H9 (cell line): ENCODE measurements at regions not wholly inside any gene's neighbourhood (a gene's known extent, or its start where the extent isn't known, plus 50 kb on each side); places are given as distances from the start of the nearest gene placed in this dataset.

Experiments used
- DNase-seq: peaks from one replicate; pipeline ENCODE4 v3.0.0-alpha.2; 2017
- H2AFZ ChIP-seq: one replicate; pipeline ENCODE4 v1.6.1; 2013; ENCODE audit warnings: mild to moderate bottlenecking, low read length, control low read depth, moderate library complexity
- H2AK5ac ChIP-seq: 2 replicates; pipeline ENCODE4 v1.6.1; 2013; ENCODE audit warnings: low read length, control low read depth, mixed read lengths; ENCODE audit not compliant: insufficient read length
- H2BK120ac ChIP-seq: one replicate; pipeline ENCODE4 v1.6.1; 2013; ENCODE audit warnings: low read depth, mild to moderate bottlenecking, low read length, control low read depth, inconsistent platforms; ENCODE audit not compliant: poor library complexity, severe bottlenecking
- H2BK12ac ChIP-seq: 2 replicates; pipeline ENCODE4 v1.6.1; 2013; ENCODE audit warnings: low read length, control low read depth, mixed read lengths, low read depth; ENCODE audit not compliant: insufficient read length
- H2BK15ac ChIP-seq: 2 replicates; pipeline ENCODE4 v1.6.1; 2013; ENCODE audit warnings: low read depth, low read length, control low read depth
- H2BK20ac ChIP-seq: one replicate; pipeline ENCODE4 v1.6.1; 2013; ENCODE audit warnings: low read depth, mild to moderate bottlenecking, low read length, control low read depth, inconsistent platforms; ENCODE audit not compliant: poor library complexity, severe bottlenecking
- H2BK5ac ChIP-seq: 2 replicates; pipeline ENCODE4 v1.6.1; 2013; ENCODE audit warnings: low read length, control low read depth, mixed read lengths; ENCODE audit not compliant: insufficient read length
- H3K14ac ChIP-seq: 2 replicates; pipeline ENCODE4 v1.6.1; 2013; ENCODE audit warnings: low read length, control low read depth; ENCODE audit not compliant: insufficient read depth
- H3K18ac ChIP-seq: 2 replicates; pipeline ENCODE4 v1.6.1; 2013; ENCODE audit warnings: low read depth, mild to moderate bottlenecking, mixed read lengths, low read length, control low read depth; ENCODE audit not compliant: insufficient read length
- H3K23ac ChIP-seq: 2 replicates; pipeline ENCODE4 v1.6.1; 2013; ENCODE audit warnings: low read length, control low read depth, mixed read lengths, low read depth; ENCODE audit not compliant: insufficient read length
- H3K23me2 ChIP-seq: 2 replicates; pipeline ENCODE4 v1.6.1; 2013; ENCODE audit warnings: low read depth, mild to moderate bottlenecking, mixed read lengths, low read length, control low read depth; ENCODE audit not compliant: insufficient read length, poor library complexity, severe bottlenecking
- H3K27ac ChIP-seq: 2 replicates; pipeline ENCODE4 v1.5.1; 2013; ENCODE audit warnings: low read length, control low read depth, mixed read lengths, low read depth; ENCODE audit not compliant: insufficient read length
- H3K27me3 ChIP-seq: 2 replicates; pipeline ENCODE4 v1.6.1; 2013; ENCODE audit warnings: low read length, control low read depth, inconsistent platforms; ENCODE audit not compliant: insufficient read depth
- H3K4ac ChIP-seq: 2 replicates; pipeline ENCODE4 v1.6.1; 2013; ENCODE audit warnings: low read depth, mild to moderate bottlenecking, control low read depth, inconsistent platforms, low read length, moderate library complexity
- H3K4me1 ChIP-seq: 2 replicates; pipeline ENCODE4 v1.6.1; 2013; ENCODE audit warnings: low read length, control low read depth, inconsistent platforms; ENCODE audit not compliant: insufficient read depth
- H3K4me2 ChIP-seq: 2 replicates; pipeline ENCODE4 v1.6.1; 2013; ENCODE audit warnings: low read length, control low read depth, mixed read lengths; ENCODE audit not compliant: insufficient read length, insufficient read depth
- H3K56ac ChIP-seq: 2 replicates; pipeline ENCODE4 v1.6.1; 2013; ENCODE audit warnings: low read depth, mild to moderate bottlenecking, mixed read lengths, low read length, control low read depth; ENCODE audit not compliant: insufficient read length
- H3K79me1 ChIP-seq: 2 replicates; pipeline ENCODE4 v1.6.1; 2013; ENCODE audit warnings: low read depth, mild to moderate bottlenecking, moderate library complexity, low read length, control low read depth, inconsistent platforms; ENCODE audit not compliant: insufficient read depth, poor library complexity, severe bottlenecking
- H3K79me2 ChIP-seq: 2 replicates; pipeline ENCODE4 v1.6.1; 2013; ENCODE audit warnings: low read length, control low read depth, inconsistent platforms; ENCODE audit not compliant: insufficient read depth
- H3K9ac ChIP-seq: 2 replicates; pipeline ENCODE4 v1.6.1; 2013; ENCODE audit warnings: low read length, control low read depth, mixed read lengths; ENCODE audit not compliant: insufficient read length; ENCODE audit errors: extremely low read depth
- H3K9me3 ChIP-seq: one replicate; pipeline ENCODE4 v1.6.1; 2013; ENCODE audit warnings: low read depth, low read length, inconsistent platforms; ENCODE audit not compliant: control insufficient read depth
- H3T11ph ChIP-seq: one replicate; pipeline ENCODE4 v1.6.1; 2013; ENCODE audit warnings: mild to moderate bottlenecking, low read length, control low read depth, inconsistent platforms
- H4K20me1 ChIP-seq: one replicate; pipeline ENCODE4 v1.6.1; 2013; ENCODE audit not compliant: control insufficient read depth, insufficient read length, insufficient read depth
- H4K5ac ChIP-seq: 2 replicates; pipeline ENCODE4 v1.6.1; 2013; ENCODE audit warnings: low read depth, mild to moderate bottlenecking, mixed read lengths, low read length, control low read depth; ENCODE audit not compliant: insufficient read length
- H4K8ac ChIP-seq: replicated peaks from 2 replicates; pipeline ENCODE4 v1.6.1; 2013; ENCODE audit warnings: low read length, control low read depth, mixed read lengths, low read depth; ENCODE audit not compliant: insufficient read length
- H4K91ac ChIP-seq: 2 replicates; pipeline ENCODE4 v1.6.1; 2013; ENCODE audit warnings: low read depth, mild to moderate bottlenecking, moderate library complexity, mixed read lengths, low read length, control low read depth; ENCODE audit not compliant: insufficient read length
- H3K27ac Mint-ChIP-seq, 3 experiments: 2 replicates in 2 of 3; 3 replicates in 1 of 3; pipeline ENCODE4 v1.8.0; 2020 to 2021; ENCODE audit warnings: mixed read lengths in 3 of 3, mild to moderate bottlenecking in 1 of 3, moderate library complexity in 1 of 3
- H3K27me3 Mint-ChIP-seq: 2 replicates; pipeline ENCODE4 v1.8.0; 2021; ENCODE audit warnings: low read depth, mild to moderate bottlenecking, moderate library complexity, mixed read lengths
- H3K36me3 Mint-ChIP-seq, 3 experiments: 2 replicates in 2 of 3; 3 replicates in 1 of 3; pipeline ENCODE4 v1.8.0; 2020 to 2021; ENCODE audit warnings: low read depth in 3 of 3, mixed read lengths in 3 of 3; ENCODE audit not compliant: insufficient read depth in 1 of 3
- H3K4me1 Mint-ChIP-seq, 2 experiments: 2 replicates each; pipeline ENCODE4 v1.8.0; 2020; ENCODE audit warnings: mixed read lengths in 2 of 2
- H3K4me3 Mint-ChIP-seq, 2 experiments: 2 replicates in 1 of 2; 3 replicates in 1 of 2; pipeline ENCODE4 v1.8.0; 2020 to 2021; ENCODE audit warnings: mild to moderate bottlenecking in 2 of 2, mixed read lengths in 2 of 2, moderate library complexity in 1 of 2
- H3K9me3 Mint-ChIP-seq, 2 experiments: 2 replicates in 1 of 2; 3 replicates in 1 of 2; pipeline ENCODE4 v1.8.0; 2020; ENCODE audit warnings: mild to moderate bottlenecking in 2 of 2, mixed read lengths in 2 of 2, moderate library complexity in 1 of 2
- CTCF ChIP-seq: fragments of 200-600 bp; sonication (generic); conservative IDR thresholded peaks from 3 replicates; pipeline ENCODE4 v1.8.0; 2021; ENCODE audit warnings: antibody characterized with exemption, mild to moderate bottlenecking
- WGBS: extraction: QIAGEN DNeasy Blood & Tissue Kit; methylation state at CpG from one replicate; pipeline ENCODE4 v1.1.7; 2013; ENCODE audit warnings: missing lambda C conversion rate, low lambda C conversion rate, mixed read lengths; ENCODE audit not compliant: insufficient read length; ENCODE audit errors: extremely low coverage; 5-methylcytosine and 5-hydroxymethylcytosine counted together

DNA sequence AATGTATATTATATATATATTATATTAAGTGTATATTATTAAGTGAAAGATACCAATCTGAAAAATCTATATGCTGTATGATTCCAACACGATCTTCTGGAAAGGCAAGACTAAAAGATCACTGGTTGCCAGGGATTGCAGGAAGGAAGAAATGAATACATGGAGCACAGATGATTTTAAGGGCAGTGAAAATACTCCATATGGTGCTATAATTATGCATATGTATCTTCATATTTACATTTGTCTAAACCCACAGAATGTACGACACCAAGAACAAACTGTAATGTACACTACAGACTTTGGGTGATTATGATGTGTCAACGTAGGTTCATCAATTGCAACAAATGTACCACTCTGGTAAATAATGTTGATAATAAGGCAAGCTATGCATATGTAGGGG lies 194.7 kb upstream of the MME start:
- H3K4me3 Mint-ChIP-seq, result no peak overlapping the region
- no peak overlapping the region for H2BK15ac ChIP-seq
- H3K27ac Mint-ChIP-seq, result no peak overlapping the region
- no peak overlapping the region for H2BK12ac ChIP-seq
- no peaks in the 10 kb centered on the region for H3K23me2 ChIP-seq
- no peak overlapping the region for H3K56ac ChIP-seq
- H3T11ph ChIP-seq, result no peak overlapping the region
- no peak overlapping the region for H3K23ac ChIP-seq
- no peaks in the 10 kb centered on the region for H3K4me1 Mint-ChIP-seq
- H3K18ac ChIP-seq, result no peak overlapping the region
- DNase-seq, result no peak
- WGBS, result no CpG with 5 or more reads among the region's 3 CpGs
- no peak overlapping the region for H2AFZ ChIP-seq
- H2BK120ac ChIP-seq, result no peak overlapping the region
- no peak overlapping the region for H3K14ac ChIP-seq
- H2BK5ac ChIP-seq, result no peak overlapping the region
- no peak overlapping the region for H3K4ac ChIP-seq
- H4K5ac ChIP-seq, result no peak overlapping the region
- H3K27ac ChIP-seq, result no peak overlapping the region
- H3K9me3 Mint-ChIP-seq, result peaks cover 4 to 7% of the 10 kb centered on the region in 2 experiments; a peak in 3 of 5 replicates
- H3K9ac ChIP-seq, result no peak overlapping the region
- H3K27me3 Mint-ChIP-seq, result no peaks in the 10 kb centered on the region
- no peak overlapping the region for H2BK20ac ChIP-seq
- no peak overlapping the region for H4K8ac ChIP-seq
- TF ChIP-seq CTCF, result no peak
- no peaks in the 10 kb centered on the region; the same call in 1 of the 2 replicates for H3K79me2 ChIP-seq
- no peaks in the 10 kb centered on the region; a peak in 1 of 7 replicates for H3K36me3 Mint-ChIP-seq
- H3K4me1 ChIP-seq, result no peaks in the 10 kb centered on the region
- H3K79me1 ChIP-seq, result no peaks in the 10 kb centered on the region
- no peaks in the 10 kb centered on the region for H3K27me3 ChIP-seq
- no peak overlapping the region for H2AK5ac ChIP-seq
- H3K9me3 ChIP-seq, result no peaks in the 10 kb centered on the region
- H4K20me1 ChIP-seq, result no peaks in the 10 kb centered on the region
- H3K4me2 ChIP-seq, result no peak overlapping the region
- H4K91ac ChIP-seq, result no peak overlapping the region
